Large intestine (tissue), 3 donors: ENCODE measurements at regions not wholly inside any gene's neighbourhood (a gene's known extent, or its start where the extent isn't known, plus 50 kb on each side); places are given as distances from the start of the nearest gene placed in this dataset.

Experiments
- DNase-seq, 2 donors: peaks; one replicate each; pipeline versions ENCODE4 v3.0.0 to v3.0.0-alpha.2; 2013
- H3K27ac ChIP-seq: one replicate; pipeline ENCODE4 v1.5.1; 2013; ENCODE audit warnings: low read length
- H3K27me3 ChIP-seq: 2 replicates; pipeline ENCODE4 v1.6.1; 2013; ENCODE audit warnings: low read length; ENCODE audit not compliant: control insufficient read depth, insufficient read depth
- H3K36me3 ChIP-seq: 2 replicates; pipeline ENCODE4 v1.6.1; 2013; ENCODE audit warnings: low read length; ENCODE audit not compliant: control insufficient read depth, insufficient read depth
- H3K4me1 ChIP-seq: one replicate; pipeline ENCODE4 v1.6.1; 2013; ENCODE audit warnings: low read length; ENCODE audit not compliant: control insufficient read depth, insufficient read depth
- H3K4me3 ChIP-seq: one replicate; pipeline ENCODE4 v1.5.1; 2013; ENCODE audit warnings: low read length
- H3K9me3 ChIP-seq: one replicate; pipeline ENCODE4 v1.6.1; 2013; ENCODE audit warnings: mild to moderate bottlenecking, low read depth, low read length, moderate library complexity; ENCODE audit not compliant: control insufficient read depth
- WGBS: methylation state at CpG from one replicate; pipeline ENCODE4 v1.1.5; 2013; ENCODE audit warnings: low lambda C conversion rate; ENCODE audit not compliant: insufficient coverage; 5-methylcytosine and 5-hydroxymethylcytosine counted together

DNA sequence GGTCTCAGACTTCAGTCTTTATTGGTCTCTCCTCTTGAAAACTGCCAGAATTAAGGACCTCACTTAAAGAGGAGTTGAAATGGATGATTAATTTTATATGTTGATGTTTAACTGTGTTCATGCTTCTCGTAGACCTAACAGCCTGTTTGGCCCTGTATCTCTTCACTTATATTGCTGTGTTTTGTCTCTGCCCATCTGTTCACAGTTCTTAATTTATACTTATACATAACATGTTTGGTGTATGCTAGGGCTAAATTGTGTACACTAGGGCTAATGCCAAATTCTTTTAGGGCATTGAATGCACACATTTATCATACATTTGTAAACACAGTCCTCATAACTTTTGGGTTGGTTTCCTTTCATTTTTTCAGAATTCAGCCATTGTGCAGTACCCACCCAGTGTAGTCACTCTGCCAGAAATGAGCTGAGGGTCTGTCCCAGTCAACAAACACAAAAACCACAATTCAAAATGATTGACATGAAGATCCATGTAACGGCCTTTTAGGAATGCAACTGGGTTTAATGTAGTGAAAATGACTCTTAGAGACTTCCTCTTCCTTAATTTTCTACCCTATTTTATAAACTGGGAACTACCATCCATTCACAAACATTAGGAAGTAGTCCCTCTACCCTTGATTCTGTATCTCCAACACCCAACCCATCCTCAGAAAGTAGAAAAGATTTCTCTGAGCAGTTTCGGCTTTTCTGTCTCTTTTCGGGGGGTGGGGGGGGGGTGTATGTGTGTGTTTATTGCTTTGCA, 668.8 kb upstream of the KLF4 start:
- DNase-seq = no peak
- Histone ChIP-seq H3K9me3 (no peaks in the 10 kb centered on the region), H3K4me3 (no peak overlapping the region), H3K27ac (no peak overlapping the region), H3K27me3 (no peaks in the 10 kb centered on the region), H3K36me3 (no peaks in the 10 kb centered on the region), H3K4me1 (peaks cover 31% of the 10 kb centered on the region)
- WGBS = 100% methylated on average over 1 of the region's 4 CpGs

- Histone ChIP-seq H3K36me3 (no peaks in the 10 kb centered on the region), H3K4me3 (no peak overlapping the region), H3K27me3 (no peaks in the 10 kb centered on the region), H3K4me1 (peaks cover 26% of the 10 kb centered on the region), H3K9me3 (no peaks in the 10 kb centered on the region), H3K27ac (peak overlapping the region; percentile 73)
- WGBS = 29% methylated on average over 1 of the region's 5 CpGs
- peak; percentile 81 to 91 for DNase-seq
Observed at GRCh38 chr9:108156270-108156998, 666.9 kb upstream of the KLF4 start.

DNA sequence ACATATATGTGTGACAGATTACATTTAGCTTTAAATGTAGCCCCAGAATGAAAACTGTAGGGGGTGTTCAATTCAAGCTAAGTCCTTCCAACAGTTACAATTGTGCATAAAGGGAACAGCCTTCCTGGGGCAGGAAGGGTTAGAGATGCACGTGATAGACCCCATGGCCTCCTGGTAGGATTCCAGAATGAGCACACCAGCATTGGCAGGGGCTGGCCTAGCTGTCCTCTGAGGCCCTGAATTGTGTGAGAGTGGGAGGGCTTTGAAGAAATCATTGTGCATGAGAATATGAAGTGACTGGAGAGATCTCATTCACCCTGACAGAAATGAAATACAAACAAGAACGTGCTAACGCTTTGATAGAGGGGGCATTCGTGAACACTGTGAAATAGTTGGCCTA, 663.8 kb upstream of the KLF4 start:
- Histone ChIP-seq H3K27me3 (no peaks in the 10 kb centered on the region), H3K27ac (no peak overlapping the region), H3K4me1 (peaks cover 15% of the 10 kb centered on the region), H3K9me3 (no peaks in the 10 kb centered on the region), H3K36me3 (no peaks in the 10 kb centered on the region), H3K4me3 (no peak overlapping the region)
- 100% methylated on average over 2 of the region's 4 CpGs for WGBS
- DNase-seq = no peak

GRCh38 chr9:108150736-108151586, 661.4 kb upstream of the KLF4 start:
- Histone ChIP-seq H3K9me3 (no peaks in the 10 kb centered on the region), H3K36me3 (no peaks in the 10 kb centered on the region), H3K4me1 (peaks cover 9% of the 10 kb centered on the region), H3K27ac (no peak overlapping the region), H3K27me3 (no peaks in the 10 kb centered on the region), H3K4me3 (no peak overlapping the region)
- no peak for DNase-seq
- WGBS = no CpG with 5 or more reads among the region's 16 CpGs

DNA sequence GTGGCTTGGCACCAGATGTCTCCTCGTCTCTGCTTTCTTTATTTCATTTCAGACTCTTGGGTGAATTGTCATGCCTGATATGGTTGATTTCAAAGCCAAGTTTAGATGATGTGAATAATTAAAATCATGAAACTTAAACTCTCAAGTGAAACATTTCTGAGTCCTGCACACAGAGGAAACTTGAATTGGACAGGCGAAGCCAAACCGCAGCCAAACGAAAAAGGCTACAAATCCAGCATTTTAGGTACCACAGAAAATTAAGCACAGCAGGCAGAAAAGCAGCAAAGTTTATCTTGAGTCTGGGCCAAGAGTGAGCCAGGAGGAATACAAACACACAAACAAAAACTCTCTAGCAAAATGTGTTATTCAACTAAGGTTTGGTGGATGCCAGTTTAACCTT, 659.8 kb upstream of the KLF4 start:
- Histone ChIP-seq H3K36me3 (no peaks in the 10 kb centered on the region), H3K27me3 (no peaks in the 10 kb centered on the region), H3K9me3 (no peaks in the 10 kb centered on the region), H3K4me3 (no peak overlapping the region), H3K27ac (no peak overlapping the region), H3K4me1 (no peaks in the 10 kb centered on the region)
- DNase-seq = no peak
- no CpG with 5 or more reads among the region's 4 CpGs for WGBS

DNA sequence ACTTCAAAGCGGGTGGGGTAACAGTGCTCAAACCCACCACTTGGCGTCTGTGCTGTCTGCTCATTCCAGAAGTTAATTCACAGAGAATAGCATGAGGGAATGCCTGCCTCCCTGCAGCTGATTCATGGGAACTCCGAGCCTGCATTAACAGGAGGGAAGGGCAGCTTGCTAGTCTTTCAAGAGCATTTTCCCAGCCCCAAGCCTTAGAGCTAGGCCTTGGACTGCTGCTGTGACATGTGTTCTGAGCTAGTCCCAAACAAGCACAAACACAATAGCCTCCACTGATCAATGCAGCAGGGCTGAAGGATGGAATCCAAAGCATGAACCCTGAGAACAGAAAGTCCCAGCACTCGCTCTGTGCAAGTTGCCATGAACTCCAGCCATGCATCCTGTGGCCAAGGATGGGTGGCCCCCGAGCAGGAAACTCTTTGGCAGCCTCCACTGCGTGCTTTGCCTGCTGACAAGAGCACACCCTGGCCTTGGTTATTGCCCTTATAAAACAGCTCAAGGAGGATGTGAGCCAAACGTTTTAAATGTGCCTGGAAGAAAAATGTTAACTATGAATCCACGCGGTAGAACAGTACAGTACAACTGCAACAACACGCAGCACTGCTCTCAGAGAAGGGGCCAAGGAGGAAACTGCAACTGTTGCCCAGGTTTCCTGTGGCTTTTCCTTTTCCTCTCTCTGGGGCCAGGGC, 653.1 kb upstream of the KLF4 start:
- H3K4me3 ChIP-seq = no peak overlapping the region
- H3K27me3 ChIP-seq = no peaks in the 10 kb centered on the region
- H3K36me3 ChIP-seq = no peaks in the 10 kb centered on the region
- H3K9me3 ChIP-seq = no peaks in the 10 kb centered on the region
- DNase-seq = peak; percentile 57 to 81
- peaks cover 13% of the 10 kb centered on the region for H3K4me1 ChIP-seq
- no CpG with 5 or more reads among the region's 10 CpGs for WGBS
- peak overlapping the region; percentile 64 for H3K27ac ChIP-seq

- Histone ChIP-seq H3K27me3 (no peaks in the 10 kb centered on the region), H3K9me3 (no peaks in the 10 kb centered on the region), H3K4me3 (no peak overlapping the region), H3K4me1 (peaks cover 13% of the 10 kb centered on the region), H3K27ac (peak overlapping the region; percentile 64), H3K36me3 (no peaks in the 10 kb centered on the region)
- no CpG with 5 or more reads among the region's 2 CpGs for WGBS
- no peak for DNase-seq
Observed at GRCh38 chr9:108142142-108142503, 652.6 kb upstream of the KLF4 start.

DNA sequence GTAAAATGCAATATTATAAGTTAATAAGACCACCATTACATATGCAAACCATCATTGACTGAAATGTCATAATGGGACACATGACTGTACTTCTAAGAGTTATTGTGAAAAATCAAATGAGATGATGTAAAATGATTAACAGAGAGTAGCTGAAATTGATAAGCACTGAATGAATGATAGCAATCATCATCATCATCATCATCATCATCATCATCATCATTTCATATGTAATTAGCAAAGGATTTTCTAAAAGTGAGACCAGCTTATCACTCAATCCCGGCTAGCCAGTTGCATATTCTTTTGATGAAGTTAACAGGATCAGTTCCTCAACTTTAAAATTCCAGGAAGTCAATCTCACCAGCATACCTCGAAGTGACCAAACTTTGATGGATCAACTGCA, 650.3 kb upstream of the KLF4 start:
- 100% methylated on average over 1 of the region's 2 CpGs for WGBS
- H3K9me3 ChIP-seq = no peaks in the 10 kb centered on the region
- DNase-seq = no peak
- H3K27me3 ChIP-seq = no peaks in the 10 kb centered on the region
- no peak overlapping the region for H3K4me3 ChIP-seq
- H3K36me3 ChIP-seq = no peaks in the 10 kb centered on the region
- no peak overlapping the region for H3K27ac ChIP-seq
- peaks cover 13% of the 10 kb centered on the region for H3K4me1 ChIP-seq

- Histone ChIP-seq H3K9me3 (no peaks in the 10 kb centered on the region), H3K27ac (no peak overlapping the region), H3K4me1 (peaks cover 13% of the 10 kb centered on the region), H3K4me3 (no peak overlapping the region), H3K27me3 (no peaks in the 10 kb centered on the region), H3K36me3 (no peaks in the 10 kb centered on the region)
- no peak for DNase-seq
- 83% methylated on average over 1 of the region's 2 CpGs for WGBS
Observed at GRCh38 chr9:108138516-108138915, 648.9 kb upstream of the KLF4 start.

DNA sequence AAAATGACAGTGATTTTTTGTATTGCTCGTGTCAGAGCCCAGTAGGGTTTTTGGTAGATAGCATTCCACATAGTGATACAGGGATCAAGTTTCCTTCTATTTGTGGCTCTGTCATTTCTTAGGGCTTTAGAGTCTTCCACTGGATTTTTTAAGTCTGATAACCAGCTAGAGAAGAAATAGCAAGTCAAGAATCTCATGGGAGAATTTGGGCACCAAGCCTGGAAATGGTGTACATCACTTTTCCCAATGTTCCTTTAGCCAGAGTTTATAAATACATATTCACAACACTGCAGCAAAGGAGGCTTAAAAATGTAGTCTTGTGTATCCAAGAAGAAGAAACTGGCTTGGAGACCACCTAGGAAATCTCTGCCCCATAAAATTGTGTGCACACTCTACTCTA, 647.1 kb upstream of the KLF4 start:
- H3K36me3 ChIP-seq = no peaks in the 10 kb centered on the region
- no peak overlapping the region for H3K27ac ChIP-seq
- no peaks in the 10 kb centered on the region for H3K4me1 ChIP-seq
- DNase-seq = no peak
- H3K27me3 ChIP-seq = no peaks in the 10 kb centered on the region
- no peaks in the 10 kb centered on the region for H3K9me3 ChIP-seq
- H3K4me3 ChIP-seq = no peak overlapping the region
- 71% methylated on average over 1 of the region's 1 CpG for WGBS
